ENCODE measurements at regions not wholly inside any gene's neighbourhood (a gene's known extent, or its start where the extent isn't known, plus 50 kb on each side); places are given as distances from the start of the nearest gene placed in this dataset.

DNA sequence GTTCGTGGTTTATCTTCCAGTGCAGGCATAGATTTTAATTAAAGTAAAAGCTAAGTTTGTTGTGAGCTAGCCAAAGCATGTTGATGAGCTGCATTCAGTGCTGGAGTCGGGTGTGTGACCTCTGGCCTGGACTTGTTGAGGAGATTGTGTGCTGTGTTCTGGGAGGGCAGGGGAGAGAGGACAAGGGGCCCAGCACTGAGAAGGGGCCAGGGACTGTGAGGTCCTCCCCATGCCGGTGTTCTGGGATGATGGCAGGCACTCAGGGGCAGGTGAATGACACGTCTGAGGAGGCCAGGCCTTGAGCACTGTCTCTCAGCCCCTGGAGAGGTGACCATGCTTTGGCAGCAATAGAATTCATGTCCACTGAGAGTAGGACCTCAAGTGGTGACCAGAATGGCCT is 97.9 kb downstream of the FOXF2 start:
- H2AFZ ChIP-seq (ENCODE audit: low read length), result no peak overlapping the region
- H3K27me3 ChIP-seq (ENCODE audit: insufficient read depth, low read length), result no peaks in the 10 kb centered on the region
- TF ChIP-seq, protein P1, sequence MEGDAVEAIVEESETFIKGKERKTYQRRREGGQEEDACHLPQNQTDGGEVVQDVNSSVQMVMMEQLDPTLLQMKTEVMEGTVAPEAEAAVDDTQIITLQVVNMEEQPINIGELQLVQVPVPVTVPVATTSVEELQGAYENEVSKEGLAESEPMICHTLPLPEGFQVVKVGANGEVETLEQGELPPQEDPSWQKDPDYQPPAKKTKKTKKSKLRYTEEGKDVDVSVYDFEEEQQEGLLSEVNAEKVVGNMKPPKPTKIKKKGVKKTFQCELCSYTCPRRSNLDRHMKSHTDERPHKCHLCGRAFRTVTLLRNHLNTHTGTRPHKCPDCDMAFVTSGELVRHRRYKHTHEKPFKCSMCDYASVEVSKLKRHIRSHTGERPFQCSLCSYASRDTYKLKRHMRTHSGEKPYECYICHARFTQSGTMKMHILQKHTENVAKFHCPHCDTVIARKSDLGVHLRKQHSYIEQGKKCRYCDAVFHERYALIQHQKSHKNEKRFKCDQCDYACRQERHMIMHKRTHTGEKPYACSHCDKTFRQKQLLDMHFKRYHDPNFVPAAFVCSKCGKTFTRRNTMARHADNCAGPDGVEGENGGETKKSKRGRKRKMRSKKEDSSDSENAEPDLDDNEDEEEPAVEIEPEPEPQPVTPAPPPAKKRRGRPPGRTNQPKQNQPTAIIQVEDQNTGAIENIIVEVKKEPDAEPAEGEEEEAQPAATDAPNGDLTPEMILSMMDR (conservative IDR thresholded peaks at IDR 0.05), result no peak
- H2BK120ac ChIP-seq (ENCODE audit: low read depth, low read length, poor library complexity, severe bottlenecking), result no peak overlapping the region
- no peaks in the 10 kb centered on the region for H3K23me2 ChIP-seq (ENCODE audit: insufficient read length, low read depth, low read length, poor library complexity, severe bottlenecking)
- Mint-ChIP-seq H3K4me1 (peaks cover 0 to 4% of the 10 kb centered on the region in 2 experiments; a peak in 1 of 4 replicates), H3K4me3 (no peak overlapping the region), H3K27me3 (ENCODE audit: low read depth) (peaks cover 4% of the 10 kb centered on the region), H3K27ac (no peak overlapping the region), H3K36me3 (ENCODE audit: insufficient read depth in 1 of 3, low read depth in 3 of 3) (no peaks in the 10 kb centered on the region; a peak in 1 of 7 replicates), H3K9me3 (no peaks in the 10 kb centered on the region; a peak in 1 of 5 replicates)
- H3K23ac ChIP-seq (ENCODE audit: insufficient read length, low read depth, low read length), result no peak overlapping the region
- no peak overlapping the region for H2BK12ac ChIP-seq (ENCODE audit: insufficient read length, low read depth, low read length)
- no peak overlapping the region for H4K8ac ChIP-seq (replicated peaks; ENCODE audit: insufficient read length, low read depth, low read length)
- no peak overlapping the region for H4K91ac ChIP-seq (ENCODE audit: insufficient read length, low read depth, low read length)
- H3K27ac ChIP-seq (ENCODE audit: insufficient read length, low read depth, low read length), result no peak overlapping the region
- H4K20me1 ChIP-seq (ENCODE audit: control insufficient read depth, insufficient read depth, insufficient read length), result no peaks in the 10 kb centered on the region
- no peak overlapping the region for H3K56ac ChIP-seq (ENCODE audit: insufficient read length, low read depth, low read length)
- H2BK20ac ChIP-seq (ENCODE audit: low read depth, low read length, poor library complexity, severe bottlenecking), result no peak overlapping the region
- H2BK5ac ChIP-seq (ENCODE audit: insufficient read length, low read length), result no peak overlapping the region
- no peak overlapping the region for H3K4me2 ChIP-seq (ENCODE audit: insufficient read depth, insufficient read length, low read length)
- no CpG with 5 or more reads among the region's 4 CpGs for WGBS (ENCODE audit: extremely low coverage, insufficient read length, low lambda C conversion rate)
- H3K4me1 ChIP-seq (ENCODE audit: insufficient read depth, low read length), result no peaks in the 10 kb centered on the region
- H3K79me2 ChIP-seq (ENCODE audit: insufficient read depth, low read length), result no peaks in the 10 kb centered on the region
- DNase-seq, result no peak
- no peak overlapping the region for H3T11ph ChIP-seq (ENCODE audit: low read length)
- no peaks in the 10 kb centered on the region for H3K79me1 ChIP-seq (ENCODE audit: insufficient read depth, low read depth, low read length, poor library complexity, severe bottlenecking)
- no peak overlapping the region for H3K9ac ChIP-seq (ENCODE audit: extremely low read depth, insufficient read length, low read length)
- H3K18ac ChIP-seq (ENCODE audit: insufficient read length, low read depth, low read length), result no peak overlapping the region
- no peak overlapping the region for H3K14ac ChIP-seq (ENCODE audit: insufficient read depth, low read length)
- no peaks in the 10 kb centered on the region for H3K9me3 ChIP-seq (ENCODE audit: control insufficient read depth, low read depth, low read length)
- no peak overlapping the region for H2AK5ac ChIP-seq (ENCODE audit: insufficient read length, low read length)
- H3K4ac ChIP-seq (ENCODE audit: low read depth, low read length), result no peak overlapping the region
- no peak overlapping the region for H4K5ac ChIP-seq (ENCODE audit: insufficient read length, low read depth, low read length)
- no peak overlapping the region for H2BK15ac ChIP-seq (ENCODE audit: low read depth, low read length)

Data from H9 (cell line).